Mesothelial cell of epicardium (in vitro differentiated cells): ENCODE measurements at regions not wholly inside any gene's neighbourhood (a gene's known extent, or its start where the extent isn't known, plus 50 kb on each side); places are given as distances from the start of the nearest gene placed in this dataset.
A peak's percentile ranks its signal among the peaks of the same experiment; 100 is the strongest.

Experiments
- DNase-seq, 2 experiments: peaks; one replicate each; pipeline ENCODE4 v3.0.0; 2021; ENCODE audit warnings: low spot score in 2 of 2; ENCODE audit not compliant: unreplicated experiment in 2 of 2
- H3K27ac Mint-ChIP-seq: 2 replicates; pipeline ENCODE4 v1.8.0; 2021; ENCODE audit warnings: mixed read lengths
- H3K27me3 Mint-ChIP-seq: 2 replicates; pipeline ENCODE4 v1.8.0; 2021; ENCODE audit warnings: low read depth, mixed read lengths
- H3K36me3 Mint-ChIP-seq: 2 replicates; pipeline ENCODE4 v1.8.0; 2021; ENCODE audit warnings: mixed read lengths
- H3K4me1 Mint-ChIP-seq: 2 replicates; pipeline ENCODE4 v1.8.0; 2021; ENCODE audit warnings: mixed read lengths
- H3K4me3 Mint-ChIP-seq: 2 replicates; pipeline ENCODE4 v1.8.0; 2021; ENCODE audit warnings: mild to moderate bottlenecking, moderate library complexity, mixed read lengths
- H3K9me3 Mint-ChIP-seq: 2 replicates; pipeline ENCODE4 v1.8.0; 2021; ENCODE audit warnings: mixed read lengths
- CTCF ChIP-seq: fragments of 200-600 bp; sonication (generic); IDR thresholded peaks from one replicate; pipeline ENCODE4 v1.5.0; 2021; ENCODE audit warnings: antibody characterized with exemption; ENCODE audit not compliant: unreplicated experiment

GRCh38 chr14:95034788-95035187, 122.5 kb downstream of the DICER1 start:
- no peak for TF ChIP-seq CTCF
- no peaks in the 10 kb centered on the region for H3K27me3 Mint-ChIP-seq
- peaks cover 30% of the 10 kb centered on the region for H3K9me3 Mint-ChIP-seq
- H3K4me1 Mint-ChIP-seq, result peaks cover 9% of the 10 kb centered on the region
- no peak for DNase-seq
- H3K27ac Mint-ChIP-seq, result no peak overlapping the region
- no peak overlapping the region for H3K4me3 Mint-ChIP-seq
- H3K36me3 Mint-ChIP-seq, result no peaks in the 10 kb centered on the region

DNA sequence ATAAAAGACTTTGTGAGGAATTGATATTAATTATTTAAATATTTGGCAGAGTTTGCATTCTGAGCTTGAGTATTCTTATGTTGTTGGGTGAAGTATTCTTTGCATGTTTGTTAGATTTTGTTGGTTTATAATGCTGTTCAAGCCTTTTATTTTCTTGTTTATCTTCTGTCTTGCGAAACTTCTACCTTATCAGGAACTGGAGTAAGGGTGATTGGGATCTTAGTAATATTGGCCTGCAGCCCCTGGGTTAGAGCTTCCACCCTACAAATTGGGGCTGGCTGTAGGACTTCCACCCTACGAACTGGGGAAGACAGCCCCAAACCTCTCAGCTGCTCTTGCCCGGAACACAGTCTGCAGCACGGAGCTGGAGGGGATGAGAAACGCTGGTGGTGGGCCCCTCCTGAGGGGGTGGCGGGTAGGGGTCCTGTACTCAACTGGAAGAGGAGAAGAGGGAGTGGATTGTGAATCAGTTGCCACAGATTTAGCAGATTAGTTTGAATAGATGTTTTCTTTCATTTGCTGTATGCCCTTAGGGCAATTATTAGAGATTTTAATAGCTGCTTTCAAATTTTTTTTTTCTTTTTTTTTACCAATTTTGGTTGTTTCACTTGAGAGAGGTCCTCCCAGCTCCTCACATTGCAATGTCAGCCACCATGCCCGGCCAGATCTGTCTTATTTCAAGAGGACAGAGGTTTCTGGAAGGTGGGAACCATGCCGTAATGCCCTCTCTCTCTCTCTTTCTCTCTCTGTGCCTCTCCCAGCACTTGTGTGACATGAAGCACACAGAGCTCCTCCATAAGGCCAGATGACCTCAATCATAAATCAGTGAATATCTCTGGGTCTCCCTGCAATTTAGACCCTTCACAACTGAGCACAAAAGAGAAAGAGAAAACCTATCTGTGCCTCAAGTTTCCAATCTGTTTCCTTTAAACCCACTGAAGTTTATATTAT, 123.4 kb downstream of the DICER1 start:
- Mint-ChIP-seq H3K4me3 (no peak overlapping the region), H3K27me3 (peaks cover 3% of the 10 kb centered on the region), H3K36me3 (no peaks in the 10 kb centered on the region), H3K27ac (peak overlapping the region; percentile 63), H3K4me1 (peaks cover 9% of the 10 kb centered on the region), H3K9me3 (peaks cover 36% of the 10 kb centered on the region)
- peak in 1 of 2 experiments; percentile 34 for DNase-seq
- no peak for TF ChIP-seq CTCF

DNA sequence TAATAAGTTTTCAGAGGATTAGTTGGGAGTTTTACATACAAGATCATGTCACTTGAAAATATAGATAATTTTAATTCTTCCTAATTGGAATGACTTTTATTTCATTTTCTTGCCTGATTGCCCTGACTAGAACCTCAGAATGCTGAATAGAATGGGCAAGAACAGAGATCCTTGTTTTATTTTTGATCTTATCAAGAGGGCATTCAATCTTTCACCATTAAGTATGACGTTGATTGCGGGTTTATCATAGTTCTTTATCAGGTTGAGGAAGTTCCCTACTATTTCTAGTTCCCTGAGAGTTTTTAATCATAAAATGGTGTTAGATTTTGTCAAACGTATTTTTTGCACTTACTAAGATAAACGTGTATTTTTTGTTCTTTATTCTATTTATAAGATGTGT, 124.3 kb downstream of the DICER1 start:
- Mint-ChIP-seq H3K4me3 (no peak overlapping the region), H3K4me1 (peaks cover 9% of the 10 kb centered on the region), H3K27me3 (peaks cover 3% of the 10 kb centered on the region), H3K27ac (no peak overlapping the region), H3K36me3 (no peaks in the 10 kb centered on the region), H3K9me3 (peaks cover 40% of the 10 kb centered on the region)
- no peak for DNase-seq
- TF ChIP-seq CTCF, result no peak

GRCh38 chr14:95026851-95027463, 130.4 kb downstream of the DICER1 start:
- peaks cover 3% of the 10 kb centered on the region for H3K27me3 Mint-ChIP-seq
- no peak for TF ChIP-seq CTCF
- H3K27ac Mint-ChIP-seq, result no peak overlapping the region
- peaks cover 26% of the 10 kb centered on the region for H3K9me3 Mint-ChIP-seq
- no peak overlapping the region for H3K4me3 Mint-ChIP-seq
- H3K4me1 Mint-ChIP-seq, result no peaks in the 10 kb centered on the region
- no peaks in the 10 kb centered on the region for H3K36me3 Mint-ChIP-seq
- DNase-seq, result no peak

GRCh38 chr14:95025941-95026340, 131.4 kb downstream of the DICER1 start:
- H3K36me3 Mint-ChIP-seq, result no peaks in the 10 kb centered on the region
- no peak overlapping the region for H3K27ac Mint-ChIP-seq
- no peaks in the 10 kb centered on the region for H3K4me1 Mint-ChIP-seq
- no peak for TF ChIP-seq CTCF
- H3K9me3 Mint-ChIP-seq, result peaks cover 19% of the 10 kb centered on the region
- H3K27me3 Mint-ChIP-seq, result peaks cover 3% of the 10 kb centered on the region
- DNase-seq, result no peak
- H3K4me3 Mint-ChIP-seq, result no peak overlapping the region
